Activated naive CD4-positive, alpha-beta T cell treated with anti-CD3 and anti-CD28 coated beads, Interleukin-2, amount 10 ng/mL, durations not matched to agents 7 days and 5 days (primary cell): ENCODE measurements at regions not wholly inside any gene's neighbourhood (a gene's known extent, or its start where the extent isn't known, plus 50 kb on each side); places are given as distances from the start of the nearest gene placed in this dataset.

Source experiments
- CTCF ChIA-PET: fragments of 350-600 bp; sonication (Branson Sonifier 250); formaldehyde crosslinking; loops from one replicate; lab custom pipeline; 2021; ENCODE audit warnings: antibody characterized with exemption; lab: Charles Lee
- DNase-seq: peaks from one replicate; pipeline ENCODE4 v3.0.0-alpha.2; 2020
- H3K27ac Mint-ChIP-seq: one replicate; pipeline ENCODE4 v1.8.0; 2021; ENCODE audit warnings: mild to moderate bottlenecking, moderate library complexity, mixed read lengths
- H3K27me3 Mint-ChIP-seq: one replicate; pipeline ENCODE4 v1.8.0; 2021; ENCODE audit warnings: mild to moderate bottlenecking, mixed read lengths
- H3K36me3 Mint-ChIP-seq: one replicate; pipeline ENCODE4 v1.8.0; 2021; ENCODE audit warnings: mixed read lengths
- H3K4me1 Mint-ChIP-seq: one replicate; pipeline ENCODE4 v1.8.0; 2021; ENCODE audit warnings: mixed read lengths
- H3K4me3 Mint-ChIP-seq: one replicate; pipeline ENCODE4 v1.8.0; 2021; ENCODE audit warnings: mild to moderate bottlenecking, moderate library complexity, mixed read lengths
- H3K9me3 Mint-ChIP-seq: one replicate; pipeline ENCODE4 v1.8.0; 2021; ENCODE audit warnings: mixed read lengths

- no peaks in the 10 kb centered on the region for H3K36me3 Mint-ChIP-seq
- H3K27ac Mint-ChIP-seq: no peak overlapping the region
- DNase-seq: no peak
- peaks cover 66% of the 10 kb centered on the region for H3K9me3 Mint-ChIP-seq
- no peaks in the 10 kb centered on the region for H3K27me3 Mint-ChIP-seq
- CTCF ChIA-PET: no interaction called here
- H3K4me1 Mint-ChIP-seq: no peaks in the 10 kb centered on the region
- no peak overlapping the region for H3K4me3 Mint-ChIP-seq
These were observed 2272.8 kb downstream of the TP53TG3F start for GRCh38 chr16:35732046-35732810.

- Mint-ChIP-seq H3K36me3 (no peaks in the 10 kb centered on the region), H3K9me3 (peaks cover 64% of the 10 kb centered on the region), H3K27ac (no peak overlapping the region), H3K4me1 (no peaks in the 10 kb centered on the region), H3K4me3 (no peak overlapping the region), H3K27me3 (no peaks in the 10 kb centered on the region)
- CTCF ChIA-PET: no interaction called here
- DNase-seq: no peak
These were observed 2274.0 kb downstream of the TP53TG3F start for GRCh38 chr16:35733278-35733965.

GRCh38 chr16:35733971-35734702 is 2274.7 kb downstream of the TP53TG3F start:
- CTCF ChIA-PET: no interaction called here
- H3K4me1 Mint-ChIP-seq: no peaks in the 10 kb centered on the region
- no peak for DNase-seq
- no peak overlapping the region for H3K27ac Mint-ChIP-seq
- no peak overlapping the region for H3K4me3 Mint-ChIP-seq
- H3K36me3 Mint-ChIP-seq: no peaks in the 10 kb centered on the region
- H3K9me3 Mint-ChIP-seq: peaks cover 68% of the 10 kb centered on the region
- no peaks in the 10 kb centered on the region for H3K27me3 Mint-ChIP-seq

- DNase-seq: no peak
- CTCF ChIA-PET: no interaction called here
- Mint-ChIP-seq H3K4me1 (no peaks in the 10 kb centered on the region), H3K4me3 (no peak overlapping the region), H3K36me3 (no peaks in the 10 kb centered on the region), H3K27ac (no peak overlapping the region), H3K9me3 (peaks cover 70% of the 10 kb centered on the region), H3K27me3 (no peaks in the 10 kb centered on the region)
These were observed 2275.5 kb downstream of the TP53TG3F start for GRCh38 chr16:35734728-35735402.

GRCh38 chr16:35735403-35736251 is 2276.2 kb downstream of the TP53TG3F start:
- no peak overlapping the region for H3K4me3 Mint-ChIP-seq
- no peak for DNase-seq
- peaks cover 70% of the 10 kb centered on the region for H3K9me3 Mint-ChIP-seq
- CTCF ChIA-PET: no interaction called here
- H3K27me3 Mint-ChIP-seq: no peaks in the 10 kb centered on the region
- no peaks in the 10 kb centered on the region for H3K4me1 Mint-ChIP-seq
- no peak overlapping the region for H3K27ac Mint-ChIP-seq
- H3K36me3 Mint-ChIP-seq: no peaks in the 10 kb centered on the region

GRCh38 chr16:35736546-35736945 is 2277.1 kb downstream of the TP53TG3F start:
- no peak for DNase-seq
- Mint-ChIP-seq H3K4me3 (no peak overlapping the region), H3K4me1 (no peaks in the 10 kb centered on the region), H3K27ac (no peak overlapping the region), H3K27me3 (no peaks in the 10 kb centered on the region), H3K9me3 (peaks cover 70% of the 10 kb centered on the region), H3K36me3 (no peaks in the 10 kb centered on the region)
- CTCF ChIA-PET: no interaction called here

- Mint-ChIP-seq H3K27me3 (no peaks in the 10 kb centered on the region), H3K27ac (no peak overlapping the region), H3K4me3 (no peak overlapping the region), H3K36me3 (no peaks in the 10 kb centered on the region), H3K4me1 (no peaks in the 10 kb centered on the region), H3K9me3 (peaks cover 72% of the 10 kb centered on the region)
- no peak for DNase-seq
- CTCF ChIA-PET: no interaction called here
These were observed 2277.7 kb downstream of the TP53TG3F start for GRCh38 chr16:35737076-35737475.

- DNase-seq: no peak
- Mint-ChIP-seq H3K9me3 (peaks cover 79% of the 10 kb centered on the region), H3K36me3 (no peaks in the 10 kb centered on the region), H3K4me3 (no peak overlapping the region), H3K27me3 (no peaks in the 10 kb centered on the region), H3K4me1 (no peaks in the 10 kb centered on the region), H3K27ac (no peak overlapping the region)
- CTCF ChIA-PET: no interaction called here
These were observed 2282.1 kb downstream of the TP53TG3F start for GRCh38 chr16:35741546-35741945.

- H3K36me3 Mint-ChIP-seq: no peaks in the 10 kb centered on the region
- H3K4me1 Mint-ChIP-seq: no peaks in the 10 kb centered on the region
These were observed 2283.8 kb downstream of the TP53TG3F start for GRCh38 chr16:35743101-35743692.

GRCh38 chr16:35744084-35744483 is 2284.7 kb downstream of the TP53TG3F start:
- H3K27ac Mint-ChIP-seq: no peak overlapping the region
- H3K36me3 Mint-ChIP-seq: no peaks in the 10 kb centered on the region
- no peak for DNase-seq
- no peak overlapping the region for H3K4me3 Mint-ChIP-seq
- H3K9me3 Mint-ChIP-seq: peaks cover 74% of the 10 kb centered on the region
- H3K27me3 Mint-ChIP-seq: no peaks in the 10 kb centered on the region
- CTCF ChIA-PET: no interaction called here
- H3K4me1 Mint-ChIP-seq: no peaks in the 10 kb centered on the region

More at GRCh38 chr16:35743101-35743692, 2283.8 kb downstream of the TP53TG3F start:
- Mint-ChIP-seq H3K27me3 (no peaks in the 10 kb centered on the region), H3K9me3 (peaks cover 80% of the 10 kb centered on the region), H3K27ac (no peak overlapping the region), H3K4me3 (no peak overlapping the region)
- no peak for DNase-seq
- CTCF ChIA-PET: no interaction called here

GRCh38 chr16:35744726-35745125 is 2285.3 kb downstream of the TP53TG3F start:
- peaks cover 72% of the 10 kb centered on the region for H3K9me3 Mint-ChIP-seq
- CTCF ChIA-PET: no interaction called here

GRCh38 chr16:35745191-35745590 is 2285.8 kb downstream of the TP53TG3F start:
- H3K36me3 Mint-ChIP-seq: no peaks in the 10 kb centered on the region
- no peak overlapping the region for H3K4me3 Mint-ChIP-seq
- no peak overlapping the region for H3K27ac Mint-ChIP-seq
- CTCF ChIA-PET: no interaction called here
- H3K9me3 Mint-ChIP-seq: peaks cover 70% of the 10 kb centered on the region
- H3K4me1 Mint-ChIP-seq: no peaks in the 10 kb centered on the region
- no peak for DNase-seq
- no peaks in the 10 kb centered on the region for H3K27me3 Mint-ChIP-seq

More at GRCh38 chr16:35744726-35745125, 2285.3 kb downstream of the TP53TG3F start:
- no peaks in the 10 kb centered on the region for H3K27me3 Mint-ChIP-seq
- no peak overlapping the region for H3K4me3 Mint-ChIP-seq
- no peak overlapping the region for H3K27ac Mint-ChIP-seq
- H3K36me3 Mint-ChIP-seq: no peaks in the 10 kb centered on the region
- H3K4me1 Mint-ChIP-seq: no peaks in the 10 kb centered on the region
- no peak for DNase-seq

GRCh38 chr16:35745821-35746248 is 2286.4 kb downstream of the TP53TG3F start:
- Mint-ChIP-seq H3K9me3 (peaks cover 69% of the 10 kb centered on the region), H3K4me1 (no peaks in the 10 kb centered on the region), H3K36me3 (no peaks in the 10 kb centered on the region), H3K27ac (no peak overlapping the region), H3K27me3 (no peaks in the 10 kb centered on the region), H3K4me3 (no peak overlapping the region)
- no peak for DNase-seq
- CTCF ChIA-PET: no interaction called here
